Stimulated activated effector memory CD8-positive, alpha-beta T cell treated with anti-CD3 and anti-CD28 coated beads, Interleukin-12 subunit alpha, Interleukin-12 subunit beta, amount 100 ng/mL, for 72 hours (primary cell): ENCODE measurements at regions not wholly inside any gene's neighbourhood (a gene's known extent, or its start where the extent isn't known, plus 50 kb on each side); places are given as distances from the start of the nearest gene placed in this dataset.
"Not testable (repeated sequence)": the region's sequence is repeated elsewhere in the genome, so short reads cannot be mapped to it uniquely, and the experiment has no call there.

Source experiments
- ATAC-seq: fragments of 150-1000 bp; cut with Tn5 transposase; 2 replicates; pipeline ENCODE4 v1.10.0; 2021
- DNase-seq, 2 donors: peaks; one replicate each; pipeline ENCODE4 v3.0.0; 2021 to 2022; ENCODE audit warnings: low spot score in 2 of 2
- H3K27ac Mint-ChIP-seq: one replicate; pipeline ENCODE4 v1.8.0; 2022; ENCODE audit warnings: mild to moderate bottlenecking, mixed read lengths
- H3K36me3 Mint-ChIP-seq: one replicate; pipeline ENCODE4 v1.8.0; 2022; ENCODE audit warnings: mild to moderate bottlenecking, mixed read lengths
- H3K4me1 Mint-ChIP-seq: one replicate; pipeline ENCODE4 v1.8.0; 2022; ENCODE audit warnings: mixed read lengths
- H3K4me3 Mint-ChIP-seq: one replicate; pipeline ENCODE4 v1.8.0; 2022; ENCODE audit warnings: mild to moderate bottlenecking, mixed read lengths
- H3K9me3 Mint-ChIP-seq: one replicate; pipeline ENCODE4 v1.8.0; 2022; ENCODE audit warnings: mixed read lengths

GRCh38 chr12:58310809-58311622, 369.6 kb downstream of the ATP23 start:
- DNase-seq (no peak), ATAC-seq (no peak)
- H3K4me3 Mint-ChIP-seq, result no peak overlapping the region
- H3K36me3 Mint-ChIP-seq, result no peaks in the 10 kb centered on the region
- H3K9me3 Mint-ChIP-seq, result peaks cover 2% of the 10 kb centered on the region
- no peaks in the 10 kb centered on the region for H3K4me1 Mint-ChIP-seq
- H3K27ac Mint-ChIP-seq, result no peak overlapping the region

- peaks cover 5% of the 10 kb centered on the region for H3K9me3 Mint-ChIP-seq
- H3K27ac Mint-ChIP-seq, result no peak overlapping the region
- H3K36me3 Mint-ChIP-seq, result no peaks in the 10 kb centered on the region
- no peaks in the 10 kb centered on the region for H3K4me1 Mint-ChIP-seq
- H3K4me3 Mint-ChIP-seq, result no peak overlapping the region
- DNase-seq (no peak), ATAC-seq (no peak)
These were observed 371.9 kb downstream of the ATP23 start for GRCh38 chr12:58313091-58313855.

GRCh38 chr12:58314610-58315009, 373.2 kb downstream of the ATP23 start:
- peaks cover 11% of the 10 kb centered on the region for H3K9me3 Mint-ChIP-seq
- H3K4me3 Mint-ChIP-seq, result no peak overlapping the region
- H3K4me1 Mint-ChIP-seq, result no peaks in the 10 kb centered on the region
- no peak for DNase-seq
- H3K27ac Mint-ChIP-seq, result no peak overlapping the region
- no peak for ATAC-seq
- no peaks in the 10 kb centered on the region for H3K36me3 Mint-ChIP-seq

- Mint-ChIP-seq H3K36me3 (no peaks in the 10 kb centered on the region), H3K27ac (no peak overlapping the region)
These were observed 375.6 kb downstream of the ATP23 start for GRCh38 chr12:58316926-58317325.

GRCh38 chr12:58321414-58321813, 380.0 kb downstream of the ATP23 start:
- H3K4me1 Mint-ChIP-seq, result no peaks in the 10 kb centered on the region
- no peaks in the 10 kb centered on the region for H3K36me3 Mint-ChIP-seq
- peaks cover 9% of the 10 kb centered on the region for H3K9me3 Mint-ChIP-seq
- DNase-seq (no peak), ATAC-seq (no peak)
- H3K4me3 Mint-ChIP-seq, result no peak overlapping the region
- H3K27ac Mint-ChIP-seq, result no peak overlapping the region

More at GRCh38 chr12:58316926-58317325, 375.6 kb downstream of the ATP23 start:
- no peak for ATAC-seq
- Mint-ChIP-seq H3K4me3 (no peak overlapping the region), H3K4me1 (no peaks in the 10 kb centered on the region), H3K9me3 (peaks cover 9% of the 10 kb centered on the region)
- DNase-seq, result no peak

- ATAC-seq (no peak), DNase-seq (no peak)
- Mint-ChIP-seq H3K9me3 (peaks cover 6% of the 10 kb centered on the region), H3K36me3 (no peaks in the 10 kb centered on the region), H3K27ac (no peak overlapping the region), H3K4me1 (no peaks in the 10 kb centered on the region), H3K4me3 (no peak overlapping the region)
These were observed 382.3 kb downstream of the ATP23 start for GRCh38 chr12:58323676-58324075.

- no peak overlapping the region for H3K4me3 Mint-ChIP-seq
- H3K9me3 Mint-ChIP-seq, result no peaks in the 10 kb centered on the region
- H3K27ac Mint-ChIP-seq, result no peak overlapping the region
- no peaks in the 10 kb centered on the region for H3K36me3 Mint-ChIP-seq
- no peak for ATAC-seq
- DNase-seq, result no peak
- no peaks in the 10 kb centered on the region for H3K4me1 Mint-ChIP-seq
These were observed 384.2 kb downstream of the ATP23 start for GRCh38 chr12:58325561-58325960.

- Mint-ChIP-seq H3K36me3 (no peaks in the 10 kb centered on the region), H3K27ac (no peak overlapping the region), H3K9me3 (no peaks in the 10 kb centered on the region), H3K4me3 (no peak overlapping the region), H3K4me1 (no peaks in the 10 kb centered on the region)
- ATAC-seq (no peak), DNase-seq (no peak)
These were observed 385.2 kb downstream of the ATP23 start for GRCh38 chr12:58326534-58326933.

GRCh38 chr12:58336581-58337242, 395.3 kb downstream of the ATP23 start:
- not testable (repeated sequence) for H3K4me3 Mint-ChIP-seq, ATAC-seq, DNase-seq, H3K4me1 Mint-ChIP-seq, H3K27ac Mint-ChIP-seq, H3K9me3 Mint-ChIP-seq, H3K36me3 Mint-ChIP-seq

- not testable (repeated sequence) for H3K4me3 Mint-ChIP-seq, H3K27ac Mint-ChIP-seq, ATAC-seq
These were observed 396.2 kb downstream of the ATP23 start for GRCh38 chr12:58337539-58337938.

GRCh38 chr12:58341791-58342190, 400.4 kb downstream of the ATP23 start:
- DNase-seq (no peak), ATAC-seq (no peak)
- Mint-ChIP-seq H3K4me3 (no peak overlapping the region), H3K9me3 (no peaks in the 10 kb centered on the region), H3K4me1 (no peaks in the 10 kb centered on the region), H3K36me3 (no peaks in the 10 kb centered on the region), H3K27ac (no peak overlapping the region)

More at GRCh38 chr12:58337539-58337938, 396.2 kb downstream of the ATP23 start:
- H3K4me1 Mint-ChIP-seq, H3K9me3 Mint-ChIP-seq, H3K36me3 Mint-ChIP-seq, DNase-seq: not testable (repeated sequence)

GRCh38 chr12:58342736-58343135, 401.4 kb downstream of the ATP23 start:
- ATAC-seq (no peak), DNase-seq (no peak)
- Mint-ChIP-seq H3K9me3 (no peaks in the 10 kb centered on the region), H3K4me3 (no peak overlapping the region), H3K36me3 (no peaks in the 10 kb centered on the region), H3K27ac (no peak overlapping the region), H3K4me1 (no peaks in the 10 kb centered on the region)

GRCh38 chr12:58346032-58346632, 404.8 kb downstream of the ATP23 start:
- H3K36me3 Mint-ChIP-seq, result no peaks in the 10 kb centered on the region
- no peak for DNase-seq
- H3K4me1 Mint-ChIP-seq, result no peaks in the 10 kb centered on the region
- no peak overlapping the region for H3K4me3 Mint-ChIP-seq
- H3K27ac Mint-ChIP-seq, result no peak overlapping the region
- H3K9me3 Mint-ChIP-seq, result no peaks in the 10 kb centered on the region
- ATAC-seq, result no peak

GRCh38 chr12:58347188-58347587, 405.8 kb downstream of the ATP23 start:
- H3K36me3 Mint-ChIP-seq, result no peaks in the 10 kb centered on the region
- no peaks in the 10 kb centered on the region for H3K9me3 Mint-ChIP-seq
- H3K4me1 Mint-ChIP-seq, result no peaks in the 10 kb centered on the region
- no peak overlapping the region for H3K4me3 Mint-ChIP-seq
- H3K27ac Mint-ChIP-seq, result no peak overlapping the region
- DNase-seq (no peak), ATAC-seq (no peak)

- no peaks in the 10 kb centered on the region for H3K4me1 Mint-ChIP-seq
- H3K9me3 Mint-ChIP-seq, result no peaks in the 10 kb centered on the region
- H3K36me3 Mint-ChIP-seq, result no peaks in the 10 kb centered on the region
- no peak overlapping the region for H3K4me3 Mint-ChIP-seq
- ATAC-seq, result no peak
- DNase-seq, result no peak
- H3K27ac Mint-ChIP-seq, result no peak overlapping the region
These were observed 406.3 kb downstream of the ATP23 start for GRCh38 chr12:58347691-58348090.
